Progenitor cell of endocrine pancreas (in vitro differentiated cells): ENCODE measurements at regions not wholly inside any gene's neighbourhood (a gene's known extent, or its start where the extent isn't known, plus 50 kb on each side); places are given as distances from the start of the nearest gene placed in this dataset.

Experiments
- DNase-seq: peaks from one replicate; pipeline ENCODE4 v3.0.0; 2021; ENCODE audit warnings: low spot score; ENCODE audit not compliant: unreplicated experiment
- H3K27ac Mint-ChIP-seq: 2 replicates; pipeline ENCODE4 v1.8.0; 2021; ENCODE audit warnings: mild to moderate bottlenecking, moderate library complexity, mixed read lengths
- H3K27me3 Mint-ChIP-seq: 2 replicates; pipeline ENCODE4 v1.8.0; 2021; ENCODE audit warnings: mixed read lengths
- H3K36me3 Mint-ChIP-seq: 2 replicates; pipeline ENCODE4 v1.8.0; 2022; ENCODE audit warnings: mixed read lengths; ENCODE audit not compliant: insufficient read depth
- H3K4me1 Mint-ChIP-seq: 2 replicates; pipeline ENCODE4 v1.8.0; 2021; ENCODE audit warnings: low read depth, mixed read lengths
- H3K4me3 Mint-ChIP-seq: 2 replicates; pipeline ENCODE4 v1.8.0; 2021; ENCODE audit warnings: low read depth, mild to moderate bottlenecking, moderate library complexity, mixed read lengths
- H3K9me3 Mint-ChIP-seq: 2 replicates; pipeline ENCODE4 v1.8.0; 2021; ENCODE audit warnings: low read depth, mixed read lengths
- TF ChIP-seq, protein P1 (sequence below): fragments of 200-600 bp; sonication (generic); IDR thresholded peaks from one replicate; pipeline ENCODE4 v1.5.0; 2021; ENCODE audit warnings: antibody characterized with exemption, mild to moderate bottlenecking; ENCODE audit not compliant: unreplicated experiment

DNA sequence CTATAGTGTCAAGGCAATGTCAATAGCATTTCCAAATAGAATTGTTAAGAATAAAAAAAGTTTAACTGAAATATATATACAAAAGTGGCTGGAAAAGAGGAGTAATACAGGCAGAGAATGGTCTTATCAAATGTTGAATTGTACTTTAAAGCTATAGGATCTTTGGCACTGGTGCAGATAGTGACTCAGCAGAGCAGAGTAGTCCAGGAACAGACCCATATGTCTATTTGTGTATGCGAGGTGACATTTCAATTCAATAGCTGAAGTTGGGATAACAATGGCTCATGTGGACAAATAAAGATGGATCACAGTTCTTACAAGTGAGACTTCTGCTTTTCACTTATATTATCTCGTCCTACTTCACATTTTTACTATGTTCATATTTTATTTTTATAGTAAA is 543.0 kb upstream of the B3GALT2 start:
- TF ChIP-seq, protein P1, sequence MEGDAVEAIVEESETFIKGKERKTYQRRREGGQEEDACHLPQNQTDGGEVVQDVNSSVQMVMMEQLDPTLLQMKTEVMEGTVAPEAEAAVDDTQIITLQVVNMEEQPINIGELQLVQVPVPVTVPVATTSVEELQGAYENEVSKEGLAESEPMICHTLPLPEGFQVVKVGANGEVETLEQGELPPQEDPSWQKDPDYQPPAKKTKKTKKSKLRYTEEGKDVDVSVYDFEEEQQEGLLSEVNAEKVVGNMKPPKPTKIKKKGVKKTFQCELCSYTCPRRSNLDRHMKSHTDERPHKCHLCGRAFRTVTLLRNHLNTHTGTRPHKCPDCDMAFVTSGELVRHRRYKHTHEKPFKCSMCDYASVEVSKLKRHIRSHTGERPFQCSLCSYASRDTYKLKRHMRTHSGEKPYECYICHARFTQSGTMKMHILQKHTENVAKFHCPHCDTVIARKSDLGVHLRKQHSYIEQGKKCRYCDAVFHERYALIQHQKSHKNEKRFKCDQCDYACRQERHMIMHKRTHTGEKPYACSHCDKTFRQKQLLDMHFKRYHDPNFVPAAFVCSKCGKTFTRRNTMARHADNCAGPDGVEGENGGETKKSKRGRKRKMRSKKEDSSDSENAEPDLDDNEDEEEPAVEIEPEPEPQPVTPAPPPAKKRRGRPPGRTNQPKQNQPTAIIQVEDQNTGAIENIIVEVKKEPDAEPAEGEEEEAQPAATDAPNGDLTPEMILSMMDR: no peak
- Mint-ChIP-seq H3K27me3 (no peaks in the 10 kb centered on the region), H3K9me3 (peaks cover 4% of the 10 kb centered on the region), H3K36me3 (no peaks in the 10 kb centered on the region), H3K27ac (no peak overlapping the region), H3K4me1 (peaks cover 3% of the 10 kb centered on the region), H3K4me3 (no peak overlapping the region)
- DNase-seq: no peak

DNA sequence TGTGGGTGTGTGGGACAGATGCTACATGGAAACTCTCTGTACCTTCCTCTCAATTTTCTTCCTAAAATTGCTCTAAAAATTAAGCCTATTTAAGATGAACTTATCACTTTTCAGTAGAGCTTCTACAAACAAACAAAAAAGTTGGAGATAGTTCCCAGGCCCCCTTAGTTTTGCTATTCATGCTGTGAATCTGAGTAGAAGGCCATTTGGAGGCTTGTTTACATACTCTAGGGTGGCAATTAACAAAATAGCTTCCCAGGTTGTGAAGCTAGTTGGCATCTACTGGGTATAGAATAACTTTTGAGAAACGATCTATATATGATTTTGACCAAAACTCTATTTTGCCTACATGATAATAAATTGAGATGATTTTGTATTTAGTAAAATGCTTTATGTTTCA is 541.4 kb upstream of the B3GALT2 start:
- DNase-seq: no peak
- H3K4me1 Mint-ChIP-seq: no peaks in the 10 kb centered on the region
- H3K27ac Mint-ChIP-seq: no peak overlapping the region
- H3K27me3 Mint-ChIP-seq: no peaks in the 10 kb centered on the region
- H3K36me3 Mint-ChIP-seq: no peaks in the 10 kb centered on the region
- TF ChIP-seq, protein P1: no peak
- H3K4me3 Mint-ChIP-seq: no peak overlapping the region
- peaks cover 4% of the 10 kb centered on the region for H3K9me3 Mint-ChIP-seq

- H3K27me3 Mint-ChIP-seq: no peaks in the 10 kb centered on the region
Observed at GRCh38 chr1:193726722-193727121, 540.3 kb upstream of the B3GALT2 start.

GRCh38 chr1:193712392-193712791 is 526.0 kb upstream of the B3GALT2 start:
- Mint-ChIP-seq H3K27me3 (no peaks in the 10 kb centered on the region), H3K27ac (no peak overlapping the region), H3K9me3 (peaks cover 8% of the 10 kb centered on the region), H3K4me1 (peaks cover 4% of the 10 kb centered on the region), H3K4me3 (no peak overlapping the region), H3K36me3 (no peaks in the 10 kb centered on the region)
- TF ChIP-seq, protein P1: no peak
- no peak for DNase-seq

More at GRCh38 chr1:193726722-193727121, 540.3 kb upstream of the B3GALT2 start:
- Mint-ChIP-seq H3K4me1 (no peaks in the 10 kb centered on the region), H3K36me3 (no peaks in the 10 kb centered on the region), H3K27ac (no peak overlapping the region), H3K9me3 (peaks cover 3% of the 10 kb centered on the region), H3K4me3 (no peak overlapping the region)
- TF ChIP-seq, protein P1: no peak
- no peak for DNase-seq

DNA sequence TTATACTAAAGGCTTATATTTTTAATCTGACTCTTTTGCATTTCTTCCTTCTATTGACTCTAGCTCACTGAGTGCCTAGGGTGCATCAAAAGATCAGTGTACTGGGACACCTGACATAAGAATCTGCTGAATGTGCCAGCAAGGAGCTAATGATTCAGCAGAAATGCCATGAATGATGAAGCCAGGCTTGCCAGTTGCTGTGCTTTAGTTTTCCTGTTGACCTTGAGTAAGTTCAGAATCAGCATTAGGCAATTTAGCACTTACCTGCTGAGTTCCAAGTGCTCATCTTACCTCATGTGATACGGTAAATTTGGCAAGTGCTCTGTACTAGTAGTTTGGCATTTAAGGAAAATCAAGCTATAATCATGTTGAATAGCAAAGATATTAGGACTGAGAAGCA is 523.2 kb upstream of the B3GALT2 start:
- Mint-ChIP-seq H3K27ac (no peak overlapping the region), H3K9me3 (peaks cover 4% of the 10 kb centered on the region), H3K27me3 (no peaks in the 10 kb centered on the region), H3K36me3 (no peaks in the 10 kb centered on the region), H3K4me3 (no peak overlapping the region), H3K4me1 (peaks cover 4% of the 10 kb centered on the region)
- no peak for DNase-seq
- TF ChIP-seq, protein P1: no peak
